ENCODE measurements at regions not wholly inside any gene's neighbourhood (a gene's known extent, or its start where the extent isn't known, plus 50 kb on each side); places are given as distances from the start of the nearest gene placed in this dataset.
"Not testable (repeated sequence)": the region's sequence is repeated elsewhere in the genome, so short reads cannot be mapped to it uniquely, and the experiment has no call there.

DNA sequence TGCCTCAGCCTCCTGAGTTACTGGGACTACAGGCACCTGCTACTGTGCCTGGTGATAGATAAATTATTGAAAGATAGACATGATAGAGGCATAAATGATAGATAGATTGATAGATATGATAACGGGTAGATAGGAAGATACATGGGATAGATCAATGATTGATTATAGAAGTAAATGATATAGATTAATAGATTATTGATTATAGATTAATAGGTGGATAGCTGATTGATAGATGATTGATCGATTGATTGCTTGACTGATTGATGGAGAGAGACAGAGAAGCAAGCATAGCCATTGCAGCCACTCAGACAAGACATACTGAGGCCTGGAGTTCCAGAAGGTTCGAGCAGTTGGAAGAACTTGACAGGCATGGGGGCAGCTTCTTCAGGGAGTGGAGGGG is 3024.8 kb upstream of the TEKT4 start:
- not testable (repeated sequence) for TF ChIP-seq POLR2A, CTCF (IDR thresholded peaks at IDR 0.05)
